Peyer's patch (tissue), 4 donors: ENCODE measurements at regions not wholly inside any gene's neighbourhood (a gene's known extent, or its start where the extent isn't known, plus 50 kb on each side); places are given as distances from the start of the nearest gene placed in this dataset.

Experiments used
- POLR2A ChIP-seq, 2 donors: fragments of 450-650 bp; IDR thresholded peaks; one replicate each; pipeline ENCODE4 v1.5.1; 2017; ENCODE audit warnings: antibody characterized with exemption in 2 of 2, mild to moderate bottlenecking in 2 of 2, moderate library complexity in 2 of 2
- TF ChIP-seq, protein P1 (sequence below), 6 experiments: fragments of 450-650 bp in 4 of 6; fragments of 200-600 bp in 2 of 6; sonication (generic) in 1 of 6; IDR thresholded peaks; one replicate each; pipeline ENCODE4 v1.5.1; 2017 to 2019; ENCODE audit warnings: antibody characterized with exemption in 6 of 6, mild to moderate bottlenecking in 3 of 6, moderate library complexity in 1 of 6

DNA sequence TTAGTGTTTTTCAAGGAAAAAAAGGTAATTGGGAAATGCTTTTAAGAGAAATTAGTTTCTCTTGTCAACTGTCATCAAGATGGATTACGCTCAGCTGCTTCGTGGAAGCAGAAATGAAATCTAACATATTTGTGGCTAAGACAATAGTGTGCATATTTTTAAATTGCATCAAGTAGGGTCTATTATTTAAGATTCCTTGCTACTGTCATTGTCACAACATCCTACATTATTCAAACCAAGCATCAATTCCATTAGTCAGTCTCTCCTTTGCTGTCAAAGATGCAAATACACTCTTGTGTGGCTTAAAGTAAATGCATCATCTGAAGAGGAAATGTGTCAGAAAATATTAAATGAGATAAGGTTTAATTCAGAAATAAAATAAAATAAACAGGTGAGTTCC lies 1277.6 kb upstream of the SEL1L start:
- TF ChIP-seq, protein P1, sequence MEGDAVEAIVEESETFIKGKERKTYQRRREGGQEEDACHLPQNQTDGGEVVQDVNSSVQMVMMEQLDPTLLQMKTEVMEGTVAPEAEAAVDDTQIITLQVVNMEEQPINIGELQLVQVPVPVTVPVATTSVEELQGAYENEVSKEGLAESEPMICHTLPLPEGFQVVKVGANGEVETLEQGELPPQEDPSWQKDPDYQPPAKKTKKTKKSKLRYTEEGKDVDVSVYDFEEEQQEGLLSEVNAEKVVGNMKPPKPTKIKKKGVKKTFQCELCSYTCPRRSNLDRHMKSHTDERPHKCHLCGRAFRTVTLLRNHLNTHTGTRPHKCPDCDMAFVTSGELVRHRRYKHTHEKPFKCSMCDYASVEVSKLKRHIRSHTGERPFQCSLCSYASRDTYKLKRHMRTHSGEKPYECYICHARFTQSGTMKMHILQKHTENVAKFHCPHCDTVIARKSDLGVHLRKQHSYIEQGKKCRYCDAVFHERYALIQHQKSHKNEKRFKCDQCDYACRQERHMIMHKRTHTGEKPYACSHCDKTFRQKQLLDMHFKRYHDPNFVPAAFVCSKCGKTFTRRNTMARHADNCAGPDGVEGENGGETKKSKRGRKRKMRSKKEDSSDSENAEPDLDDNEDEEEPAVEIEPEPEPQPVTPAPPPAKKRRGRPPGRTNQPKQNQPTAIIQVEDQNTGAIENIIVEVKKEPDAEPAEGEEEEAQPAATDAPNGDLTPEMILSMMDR (IDR thresholded peaks at IDR 0.05): no peak
- TF ChIP-seq POLR2A (IDR thresholded peaks at IDR 0.05): no peak
